ENCODE measurements at regions not wholly inside any gene's neighbourhood (a gene's known extent, or its start where the extent isn't known, plus 50 kb on each side); places are given as distances from the start of the nearest gene placed in this dataset.

DNA sequence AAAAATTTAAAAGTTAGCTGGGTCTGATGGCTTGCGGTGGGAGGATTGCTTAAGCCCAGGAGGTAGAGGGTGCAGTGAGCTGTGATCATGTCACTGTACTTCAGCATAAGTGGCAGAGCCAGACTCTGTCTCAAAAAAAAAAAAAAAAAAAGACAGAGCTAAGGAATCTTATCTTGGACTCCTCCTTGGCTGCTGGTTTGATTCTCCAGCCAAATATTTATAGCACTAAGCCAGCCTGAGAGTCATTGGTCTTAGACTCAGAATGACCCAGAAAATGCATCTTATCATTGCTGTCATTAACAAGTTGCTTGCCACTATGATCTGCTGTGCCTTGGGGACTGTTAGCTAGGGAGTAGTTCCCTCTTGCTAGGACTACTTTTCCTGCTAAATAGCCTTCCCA, 164.7 kb downstream of the GNAT3 start:
- TF ChIP-seq, protein P1, sequence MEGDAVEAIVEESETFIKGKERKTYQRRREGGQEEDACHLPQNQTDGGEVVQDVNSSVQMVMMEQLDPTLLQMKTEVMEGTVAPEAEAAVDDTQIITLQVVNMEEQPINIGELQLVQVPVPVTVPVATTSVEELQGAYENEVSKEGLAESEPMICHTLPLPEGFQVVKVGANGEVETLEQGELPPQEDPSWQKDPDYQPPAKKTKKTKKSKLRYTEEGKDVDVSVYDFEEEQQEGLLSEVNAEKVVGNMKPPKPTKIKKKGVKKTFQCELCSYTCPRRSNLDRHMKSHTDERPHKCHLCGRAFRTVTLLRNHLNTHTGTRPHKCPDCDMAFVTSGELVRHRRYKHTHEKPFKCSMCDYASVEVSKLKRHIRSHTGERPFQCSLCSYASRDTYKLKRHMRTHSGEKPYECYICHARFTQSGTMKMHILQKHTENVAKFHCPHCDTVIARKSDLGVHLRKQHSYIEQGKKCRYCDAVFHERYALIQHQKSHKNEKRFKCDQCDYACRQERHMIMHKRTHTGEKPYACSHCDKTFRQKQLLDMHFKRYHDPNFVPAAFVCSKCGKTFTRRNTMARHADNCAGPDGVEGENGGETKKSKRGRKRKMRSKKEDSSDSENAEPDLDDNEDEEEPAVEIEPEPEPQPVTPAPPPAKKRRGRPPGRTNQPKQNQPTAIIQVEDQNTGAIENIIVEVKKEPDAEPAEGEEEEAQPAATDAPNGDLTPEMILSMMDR (conservative IDR thresholded peaks at IDR 0.05), result no peak
- no peak for TF ChIP-seq ZFX (IDR thresholded peaks at IDR 0.05)
